Germinal center (tissue), 1 donor: ENCODE measurements at regions not wholly inside any gene's neighbourhood (a gene's known extent, or its start where the extent isn't known, plus 50 kb on each side); places are given as distances from the start of the nearest gene placed in this dataset.

Experiments used
- DNase-seq: peaks from one replicate; pipeline ENCODE4 v3.0.0; 2012; ENCODE audit warnings: mixed read lengths, low spot score

GRCh38 chr11:116442238-116442752 is 330.5 kb downstream of the BUD13 start:
- no peak for DNase-seq

- DNase-seq, result no peak
Observed at GRCh38 chr11:116439361-116439677, 333.5 kb downstream of the BUD13 start.

- no peak for DNase-seq
Observed at GRCh38 chr11:116438651-116439360, 334.0 kb downstream of the BUD13 start.

- no peak for DNase-seq
Observed at GRCh38 chr11:116434986-116435385, 337.8 kb downstream of the BUD13 start.

- no peak for DNase-seq
Observed at GRCh38 chr11:116432301-116432700, 340.5 kb downstream of the BUD13 start.

GRCh38 chr11:116431842-116432241 is 340.9 kb downstream of the BUD13 start:
- no peak for DNase-seq

GRCh38 chr11:116428638-116428975 is 344.2 kb downstream of the BUD13 start:
- no peak for DNase-seq

GRCh38 chr11:116427903-116428637 is 344.7 kb downstream of the BUD13 start:
- DNase-seq, result no peak

- DNase-seq, result no peak
Observed at GRCh38 chr11:116427337-116427902, 345.4 kb downstream of the BUD13 start.

GRCh38 chr11:116426761-116427160 is 346.0 kb downstream of the BUD13 start:
- DNase-seq, result no peak

GRCh38 chr11:116424615-116425261 is 348.0 kb downstream of the BUD13 start:
- no peak for DNase-seq

- no peak for DNase-seq
Observed at GRCh38 chr11:116422956-116423600, 349.7 kb downstream of the BUD13 start.

- no peak for DNase-seq
Observed at GRCh38 chr11:116422556-116422955, 350.2 kb downstream of the BUD13 start.

GRCh38 chr11:116421529-116422185 is 351.1 kb downstream of the BUD13 start:
- no peak for DNase-seq

- no peak for DNase-seq
Observed at GRCh38 chr11:116420770-116421528, 351.8 kb downstream of the BUD13 start.

GRCh38 chr11:116420030-116420429 is 352.8 kb downstream of the BUD13 start:
- no peak for DNase-seq

- no peak for DNase-seq
Observed at GRCh38 chr11:116418388-116419041, 354.3 kb downstream of the BUD13 start.

GRCh38 chr11:116416852-116417251 is 355.9 kb downstream of the BUD13 start:
- no peak for DNase-seq

GRCh38 chr11:116415095-116415494 is 357.7 kb downstream of the BUD13 start:
- no peak for DNase-seq

GRCh38 chr11:116414357-116414880 is 358.4 kb downstream of the BUD13 start:
- no peak for DNase-seq
